Stimulated activated CD4-positive, alpha-beta T cell treated with anti-CD3 and anti-CD28 coated beads, Interleukin-2, amount 100 ng/mL, for 48 hours (primary cell): ENCODE measurements at regions not wholly inside any gene's neighbourhood (a gene's known extent, or its start where the extent isn't known, plus 50 kb on each side); places are given as distances from the start of the nearest gene placed in this dataset.
A peak's percentile ranks its signal among the peaks of the same experiment; 100 is the strongest.

ENCODE experiments used
- DNase-seq, 2 donors: peaks; one replicate each; pipeline ENCODE4 v3.0.0-alpha.2; 2020

GRCh38 chr9:16133556-16134227 lies 580.8 kb downstream of the CCDC171 start:
- no peak for DNase-seq

DNA sequence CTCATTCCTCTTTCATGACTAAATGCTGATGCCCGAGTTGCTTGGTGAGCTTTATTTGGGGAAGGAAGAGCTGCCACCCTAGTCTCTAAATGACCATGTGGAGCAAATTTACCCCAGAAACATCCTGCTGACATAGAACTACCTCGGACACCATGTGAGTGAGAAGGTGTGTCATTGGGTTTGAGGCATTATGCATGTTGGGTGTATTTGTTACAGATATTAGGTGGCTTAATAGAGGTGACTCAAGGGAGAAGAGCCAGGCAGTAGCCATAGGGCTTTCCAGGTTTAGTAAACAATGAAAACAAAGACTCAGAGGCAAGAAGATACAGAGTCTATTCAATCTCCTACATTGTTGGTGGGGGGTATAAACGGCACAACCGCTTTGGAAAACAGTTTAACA lies 581.5 kb downstream of the CCDC171 start:
- DNase-seq: no peak

GRCh38 chr9:16135968-16136367 lies 583.1 kb downstream of the CCDC171 start:
- DNase-seq: no peak

- DNase-seq: no peak
Measured at GRCh38 chr9:16136451-16136850, 583.6 kb downstream of the CCDC171 start.

DNA sequence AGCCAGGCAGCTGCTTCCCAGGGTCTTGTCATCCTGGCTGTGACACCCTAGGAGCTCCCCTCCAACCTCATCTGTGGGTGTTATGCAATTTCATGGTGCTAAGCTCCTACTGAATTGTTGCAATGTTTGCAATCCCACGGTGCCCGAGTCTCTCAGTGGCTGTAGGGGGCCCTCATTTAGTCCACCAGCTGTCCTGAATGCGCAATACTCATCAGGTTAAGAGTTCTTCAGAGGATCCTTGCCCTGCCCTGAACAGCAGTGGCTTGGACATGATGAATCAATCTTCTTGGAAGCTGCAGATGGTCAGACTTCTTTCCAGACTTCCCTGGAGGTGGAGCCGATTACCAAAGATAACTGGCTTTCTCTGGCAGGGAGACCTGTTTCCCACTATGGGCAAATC lies 584.1 kb downstream of the CCDC171 start:
- DNase-seq: no peak

DNA sequence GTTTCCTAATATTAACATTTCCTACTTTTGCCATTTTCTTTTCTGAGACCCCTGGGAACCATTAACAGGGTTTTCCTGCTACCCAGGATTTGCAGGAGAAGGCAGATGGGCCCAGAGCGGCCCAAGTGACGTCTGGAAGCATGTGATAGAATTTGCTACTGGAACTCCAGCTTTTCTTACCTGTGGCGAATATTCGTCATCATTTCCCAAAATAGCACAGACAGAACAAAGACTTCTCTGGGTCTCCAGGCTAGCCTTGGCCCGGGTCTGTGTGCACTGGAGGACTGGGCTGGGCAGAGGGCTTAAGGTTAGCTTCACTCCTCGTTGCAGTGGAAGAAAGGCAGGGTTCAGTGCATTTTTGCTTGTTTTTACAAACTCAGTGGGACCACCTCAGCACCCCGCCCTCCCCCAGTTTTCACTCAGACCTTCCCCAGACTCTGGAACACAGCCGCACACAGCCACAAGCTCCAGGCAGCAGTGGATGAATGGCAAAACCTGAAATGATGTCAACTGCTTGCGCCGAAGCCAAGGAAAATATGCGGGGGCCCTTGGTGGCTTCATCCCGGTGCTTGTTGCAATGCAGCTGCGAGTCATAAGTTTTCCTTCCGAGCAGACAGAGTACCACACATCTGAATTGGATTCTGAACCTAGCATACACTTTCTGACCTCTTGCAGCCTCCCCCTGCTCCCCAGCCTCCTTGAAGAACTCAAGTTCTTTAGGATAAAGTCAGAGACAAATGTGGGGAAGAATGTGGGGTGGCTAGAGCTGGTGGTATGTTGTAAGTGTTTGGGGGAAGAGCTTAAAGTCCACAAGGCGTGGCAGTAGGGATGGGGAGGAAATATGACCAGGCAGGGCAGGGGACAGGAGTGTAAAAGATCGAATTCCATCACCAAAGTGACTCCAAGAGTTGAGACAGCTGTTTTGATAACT lies 586.0 kb downstream of the CCDC171 start:
- DNase-seq: no peak

- DNase-seq: no peak
Measured at GRCh38 chr9:16139774-16140173, 586.9 kb downstream of the CCDC171 start.

DNA sequence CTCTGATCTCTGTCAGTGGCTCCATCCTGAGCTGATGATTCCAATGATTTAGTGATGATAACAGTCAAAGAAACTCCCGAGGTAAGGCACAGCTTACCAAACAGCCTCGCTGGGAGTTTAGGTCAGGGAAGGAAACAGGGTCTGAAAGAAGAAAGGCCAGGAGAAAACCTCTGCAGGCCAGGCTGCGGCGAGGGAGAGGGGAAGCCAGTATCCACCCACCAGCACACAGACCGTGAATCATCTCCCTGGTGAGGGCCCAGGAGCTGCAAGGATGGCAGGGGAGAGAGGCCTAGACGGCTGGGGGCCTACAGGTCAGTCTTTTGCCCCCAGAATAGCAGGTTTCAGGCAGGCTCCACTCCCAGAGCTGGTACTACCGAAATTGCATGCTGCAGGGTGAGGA lies 590.5 kb downstream of the CCDC171 start:
- no peak for DNase-seq

- no peak for DNase-seq
Measured at GRCh38 chr9:16143947-16144890, 591.4 kb downstream of the CCDC171 start.

- DNase-seq: no peak
Measured at GRCh38 chr9:16145196-16145950, 592.5 kb downstream of the CCDC171 start.

- DNase-seq: no peak
Measured at GRCh38 chr9:16147726-16148125, 594.9 kb downstream of the CCDC171 start.

DNA sequence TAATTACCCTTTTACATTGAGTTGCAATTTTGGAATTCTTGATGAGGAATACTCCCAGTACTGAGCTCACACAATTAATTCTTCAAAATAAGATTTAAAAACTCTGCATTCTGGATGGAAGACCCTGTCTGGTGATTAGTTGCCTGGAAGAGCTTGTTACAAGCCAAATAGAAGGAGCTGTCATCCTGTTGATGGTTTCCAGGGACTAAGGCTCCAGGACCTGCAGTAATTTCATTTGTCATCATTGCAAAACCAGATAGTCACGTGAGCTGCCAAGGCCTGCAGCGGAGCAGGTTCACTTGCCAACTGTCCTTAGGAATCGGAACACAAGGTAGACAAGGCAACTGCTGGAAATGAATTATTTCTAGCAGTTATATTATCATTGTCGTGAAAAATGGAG lies 597.7 kb downstream of the CCDC171 start:
- no peak for DNase-seq

GRCh38 chr9:16150938-16151650 lies 598.3 kb downstream of the CCDC171 start:
- no peak for DNase-seq

GRCh38 chr9:16152276-16153101 lies 599.6 kb downstream of the CCDC171 start:
- no peak for DNase-seq

GRCh38 chr9:16153221-16153620 lies 600.4 kb downstream of the CCDC171 start:
- no peak for DNase-seq

DNA sequence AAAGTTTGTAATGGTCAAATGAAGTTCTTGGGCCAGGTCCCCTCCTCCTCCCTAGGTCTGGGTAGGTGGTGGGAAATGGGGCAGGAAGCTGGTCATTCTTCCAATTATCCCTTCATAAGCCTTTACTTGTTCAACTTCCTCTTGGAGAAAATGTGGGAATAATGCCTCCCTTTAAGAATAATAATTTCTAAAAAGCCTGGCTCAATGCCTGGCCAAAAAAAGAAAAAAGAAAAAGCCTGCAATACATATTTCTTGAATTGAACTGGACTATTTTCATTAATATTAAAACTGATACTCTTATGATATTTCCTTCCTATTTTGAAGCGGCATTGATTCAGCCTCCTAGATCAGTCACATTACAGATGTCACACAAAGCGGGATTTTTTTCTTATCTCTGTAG lies 600.9 kb downstream of the CCDC171 start:
- no peak for DNase-seq

DNA sequence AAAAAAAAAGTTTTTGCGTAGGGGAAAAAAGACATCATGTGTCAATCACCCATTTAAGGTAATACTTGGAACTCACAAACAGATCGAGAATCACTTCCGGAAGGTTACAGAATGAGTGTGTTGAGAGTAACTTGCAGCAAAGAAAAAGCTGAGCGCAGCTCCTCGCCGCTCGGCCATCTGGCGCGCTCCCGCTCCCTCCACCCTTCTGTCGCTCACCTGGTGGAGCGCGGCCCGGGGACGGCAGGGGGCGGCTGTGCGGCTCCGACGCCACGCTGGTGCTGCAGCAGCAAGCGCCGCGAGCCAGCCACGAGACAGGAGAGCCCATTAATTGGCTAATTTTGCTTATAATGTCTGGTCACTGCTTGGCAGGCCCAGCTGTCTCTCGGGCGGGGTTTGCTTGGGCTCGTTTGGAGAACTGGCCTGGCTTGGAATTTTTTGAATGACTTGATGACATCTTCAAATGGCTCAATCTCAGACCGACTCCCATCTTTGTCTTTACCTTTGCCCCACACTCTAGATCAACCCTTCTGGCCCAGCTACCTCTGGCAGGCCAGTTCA lies 601.8 kb downstream of the CCDC171 start:
- DNase-seq: peak in 1 of 2 donors; percentile 24

- DNase-seq: no peak
Measured at GRCh38 chr9:16155878-16156277, 603.0 kb downstream of the CCDC171 start.

GRCh38 chr9:16157216-16157615 lies 604.4 kb downstream of the CCDC171 start:
- no peak for DNase-seq

- DNase-seq: no peak
Measured at GRCh38 chr9:16157651-16158050, 604.8 kb downstream of the CCDC171 start.
